Loucy (cell line): ENCODE measurements at regions not wholly inside any gene's neighbourhood (a gene's known extent, or its start where the extent isn't known, plus 50 kb on each side); places are given as distances from the start of the nearest gene placed in this dataset.

Experiments
- CTCF ChIP-seq: fragments of 200-600 bp; sonication (generic); conservative IDR thresholded peaks from 2 replicates; pipeline ENCODE4 v1.5.1; 2014; ENCODE audit warnings: mild to moderate bottlenecking, antibody characterized with exemption, low read length
- EZH2phosphoT487 ChIP-seq: fragments of 200-600 bp; IDR thresholded peaks from 2 replicates; pipeline ENCODE4 v1.6.1; 2018; ENCODE audit warnings: antibody characterized with exemption, mild to moderate bottlenecking, moderate library complexity, borderline replicate concordance

- no peak for TF ChIP-seq CTCF
- no peak for TF ChIP-seq EZH2phosphoT487
These were observed 207.1 kb upstream of the RHOBTB1 start for GRCh38 chr10:61151059-61151458.
